HepG2 (cell line): ENCODE measurements at regions not wholly inside any gene's neighbourhood (a gene's known extent, or its start where the extent isn't known, plus 50 kb on each side); places are given as distances from the start of the nearest gene placed in this dataset.

ENCODE experiments used
- ZNF512 ChIP-seq: sonication (generic); formaldehyde crosslinking; IDR thresholded peaks from 2 replicates; pipeline ENCODE4 v1.4.0; 2020; ENCODE audit warnings: mild to moderate bottlenecking, missing genetic modification reagents
- ZSCAN29 ChIP-seq: sonication (generic); formaldehyde crosslinking; conservative IDR thresholded peaks from 2 replicates; pipeline ENCODE4 v1.4.0; 2020; ENCODE audit warnings: mild to moderate bottlenecking, missing genetic modification reagents

- no peak for TF ChIP-seq ZSCAN29 (CRISPR knock-in tag)
- TF ChIP-seq ZNF512: no peak
These were observed 81.5 kb upstream of the TMEM260 start for GRCh38 chr14:56498112-56498511.
